ENCODE measurements at regions not wholly inside any gene's neighbourhood (a gene's known extent, or its start where the extent isn't known, plus 50 kb on each side); places are given as distances from the start of the nearest gene placed in this dataset.

- TF ChIP-seq ZKSCAN8 (CRISPR knock-in tag; IDR thresholded peaks at IDR 0.05): no peak
Measured at GRCh38 chr3:135719449-135719848, 246.1 kb upstream of the PPP2R3A start (continued).

DNA sequence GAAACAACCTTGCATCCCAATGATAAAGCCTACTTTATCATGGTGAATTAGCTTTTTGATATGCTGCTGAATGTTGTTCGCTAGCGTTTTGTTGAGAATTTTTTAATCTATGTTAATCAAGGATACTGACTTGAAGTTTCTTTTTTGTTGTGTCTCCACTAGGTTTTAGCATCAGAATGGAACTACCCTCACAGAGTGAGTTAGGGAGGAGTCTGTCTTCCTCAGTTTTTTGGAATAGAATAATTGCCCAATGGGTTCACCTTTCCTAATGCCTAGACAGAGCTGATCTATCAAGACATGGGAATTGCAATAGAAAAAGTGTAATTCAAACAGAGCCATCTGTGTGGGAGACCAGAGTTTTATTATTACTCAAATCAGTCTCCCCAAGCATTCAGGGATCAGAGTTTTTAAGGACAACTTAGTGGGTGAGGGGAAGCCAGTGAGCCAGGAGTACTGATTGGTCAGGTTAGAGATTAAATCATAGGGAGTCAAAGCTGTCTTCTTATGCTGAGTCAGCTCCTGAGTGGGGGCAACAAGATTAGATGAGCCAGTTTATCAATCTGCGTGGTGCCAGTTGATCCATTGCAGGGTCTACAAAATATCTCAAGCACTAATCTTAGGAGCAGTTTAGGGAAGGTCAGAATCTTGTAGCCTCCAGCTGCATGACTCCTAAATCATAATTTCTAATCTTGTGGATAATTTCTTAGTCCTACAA is 237.4 kb upstream of the PPP2R3A start:
- Histone ChIP-seq H3K27me3 (ENCODE audit: control insufficient read depth in 2 of 2, insufficient read depth in 2 of 2, low read length in 2 of 2) (no peaks in the 10 kb centered on the region), H3K4me3 (no peak overlapping the region), H3K4me1 (replicated peaks in 1 of 2; ENCODE audit: control insufficient read depth in 2 of 2, insufficient read depth in 2 of 2, low read length in 2 of 2) (no peaks in the 10 kb centered on the region), H4K20me1 (replicated peaks; ENCODE audit: control insufficient read depth, insufficient read depth, low read length) (no peaks in the 10 kb centered on the region), H3K79me2 (ENCODE audit: control insufficient read depth, insufficient read depth, low read length) (no peaks in the 10 kb centered on the region), H3K9me3 (replicated peaks; ENCODE audit: control insufficient read depth, insufficient read depth, low read depth, low read length) (no peaks in the 10 kb centered on the region), H2AFZ (ENCODE audit: low read depth, low read length) (no peak overlapping the region), H3K9ac (ENCODE audit: insufficient read depth in 1 of 2, low read depth in 2 of 2, low read length in 2 of 2) (no peak overlapping the region), H3K36me3 (ENCODE audit: control insufficient read depth, insufficient read depth, low read length) (no peaks in the 10 kb centered on the region), H3K27ac (ENCODE audit: extremely low read depth, low read depth, low read length) (no peak overlapping the region), H3K4me2 (ENCODE audit: insufficient read depth, low read length) (no peak overlapping the region), H3K9me1 (ENCODE audit: control insufficient read depth, insufficient read depth, low read length) (no peaks in the 10 kb centered on the region)
- ChIA-PET POLR2A (interaction anchor here (1.2 kb wide), 1 partner anchor 11 kb away, joined by 4 read pairs; no protein-coding TSS in a partner anchor), CTCF (ENCODE audit: low intra/inter-chr PET ratio) (no interaction called here)
- in situ Hi-C loops (cut with MboI): no loop called here
- WGBS (ENCODE audit: insufficient coverage, low coverage, missing lambda C conversion rate): 0% methylated on average over 3 of the region's 3 CpGs
- BruUV-seq (replicated peaks): no TSS peak
- DNase-seq (ENCODE audit: extremely low read depth in 1 of 4, low spot score in 3 of 4): no peak
- ATAC-seq: no peak
- intact Hi-C loops (cut with micrococcal nuclease): no loop called here
- FAIRE-seq: no peak
- TF ChIP-seq TCF7L2 (IDR thresholded peaks at IDR 0.05; ENCODE audit: low read depth, low read length): no peak
- TF ChIP-seq, protein P1, sequence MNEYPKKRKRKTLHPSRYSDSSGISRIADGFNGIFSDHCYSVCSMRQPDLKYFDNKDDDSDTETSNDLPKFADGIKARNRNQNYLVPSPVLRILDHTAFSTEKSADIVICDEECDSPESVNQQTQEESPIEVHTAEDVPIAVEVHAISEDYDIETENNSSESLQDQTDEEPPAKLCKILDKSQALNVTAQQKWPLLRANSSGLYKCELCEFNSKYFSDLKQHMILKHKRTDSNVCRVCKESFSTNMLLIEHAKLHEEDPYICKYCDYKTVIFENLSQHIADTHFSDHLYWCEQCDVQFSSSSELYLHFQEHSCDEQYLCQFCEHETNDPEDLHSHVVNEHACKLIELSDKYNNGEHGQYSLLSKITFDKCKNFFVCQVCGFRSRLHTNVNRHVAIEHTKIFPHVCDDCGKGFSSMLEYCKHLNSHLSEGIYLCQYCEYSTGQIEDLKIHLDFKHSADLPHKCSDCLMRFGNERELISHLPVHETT (CRISPR knock-in tag; conservative IDR thresholded peaks at IDR 0.05 in 1 of 2, IDR thresholded peaks at IDR 0.05 in 1 of 2): no peak
- TF ChIP-seq RBM39 (optimal IDR thresholded peaks at IDR 0.05; ENCODE audit: low read depth, low read length): no peak
- 0 out of 2 replicates have a peak, but pooled peaks have one; percentile 23 for TF ChIP-seq ZNF316 (IDR thresholded peaks at IDR 0.05)
- TF ChIP-seq ZNF263 (CRISPR knock-in tag; IDR thresholded peaks at IDR 0.05; ENCODE audit: borderline replicate concordance): no peak
- TF ChIP-seq MAFF (IDR thresholded peaks at IDR 0.05; ENCODE audit: low read length): peak; percentile 20; the same call in 1 of the 2 replicates
- TF ChIP-seq RCOR1 (IDR thresholded peaks at IDR 0.05; ENCODE audit: borderline replicate concordance in 1 of 2, low read depth in 2 of 2, low read length in 2 of 2): no peak
- no peak for TF ChIP-seq ZNF175 (CRISPR knock-in tag; IDR thresholded peaks at IDR 0.05; ENCODE audit: low read depth)
- TF ChIP-seq, protein P2, sequence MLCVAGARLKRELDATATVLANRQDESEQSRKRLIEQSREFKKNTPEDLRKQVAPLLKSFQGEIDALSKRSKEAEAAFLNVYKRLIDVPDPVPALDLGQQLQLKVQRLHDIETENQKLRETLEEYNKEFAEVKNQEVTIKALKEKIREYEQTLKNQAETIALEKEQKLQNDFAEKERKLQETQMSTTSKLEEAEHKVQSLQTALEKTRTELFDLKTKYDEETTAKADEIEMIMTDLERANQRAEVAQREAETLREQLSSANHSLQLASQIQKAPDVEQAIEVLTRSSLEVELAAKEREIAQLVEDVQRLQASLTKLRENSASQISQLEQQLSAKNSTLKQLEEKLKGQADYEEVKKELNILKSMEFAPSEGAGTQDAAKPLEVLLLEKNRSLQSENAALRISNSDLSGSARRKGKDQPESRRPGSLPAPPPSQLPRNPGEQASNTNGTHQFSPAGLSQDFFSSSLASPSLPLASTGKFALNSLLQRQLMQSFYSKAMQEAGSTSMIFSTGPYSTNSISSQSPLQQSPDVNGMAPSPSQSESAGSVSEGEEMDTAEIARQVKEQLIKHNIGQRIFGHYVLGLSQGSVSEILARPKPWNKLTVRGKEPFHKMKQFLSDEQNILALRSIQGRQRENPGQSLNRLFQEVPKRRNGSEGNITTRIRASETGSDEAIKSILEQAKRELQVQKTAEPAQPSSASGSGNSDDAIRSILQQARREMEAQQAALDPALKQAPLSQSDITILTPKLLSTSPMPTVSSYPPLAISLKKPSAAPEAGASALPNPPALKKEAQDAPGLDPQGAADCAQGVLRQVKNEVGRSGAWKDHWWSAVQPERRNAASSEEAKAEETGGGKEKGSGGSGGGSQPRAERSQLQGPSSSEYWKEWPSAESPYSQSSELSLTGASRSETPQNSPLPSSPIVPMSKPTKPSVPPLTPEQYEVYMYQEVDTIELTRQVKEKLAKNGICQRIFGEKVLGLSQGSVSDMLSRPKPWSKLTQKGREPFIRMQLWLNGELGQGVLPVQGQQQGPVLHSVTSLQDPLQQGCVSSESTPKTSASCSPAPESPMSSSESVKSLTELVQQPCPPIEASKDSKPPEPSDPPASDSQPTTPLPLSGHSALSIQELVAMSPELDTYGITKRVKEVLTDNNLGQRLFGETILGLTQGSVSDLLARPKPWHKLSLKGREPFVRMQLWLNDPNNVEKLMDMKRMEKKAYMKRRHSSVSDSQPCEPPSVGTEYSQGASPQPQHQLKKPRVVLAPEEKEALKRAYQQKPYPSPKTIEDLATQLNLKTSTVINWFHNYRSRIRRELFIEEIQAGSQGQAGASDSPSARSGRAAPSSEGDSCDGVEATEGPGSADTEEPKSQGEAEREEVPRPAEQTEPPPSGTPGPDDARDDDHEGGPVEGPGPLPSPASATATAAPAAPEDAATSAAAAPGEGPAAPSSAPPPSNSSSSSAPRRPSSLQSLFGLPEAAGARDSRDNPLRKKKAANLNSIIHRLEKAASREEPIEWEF (CRISPR knock-in tag; IDR thresholded peaks at IDR 0.05): no peak
- no peak for TF ChIP-seq MBD1 (CRISPR knock-in tag; IDR thresholded peaks at IDR 0.05)
- no peak for TF ChIP-seq ZEB2 (IDR thresholded peaks at IDR 0.05)

Data from K562 (cell line).